Loucy (cell line): ENCODE measurements at regions not wholly inside any gene's neighbourhood (a gene's known extent, or its start where the extent isn't known, plus 50 kb on each side); places are given as distances from the start of the nearest gene placed in this dataset.

Experiments
- EZH2phosphoT487 ChIP-seq: fragments of 200-600 bp; IDR thresholded peaks from 2 replicates; pipeline ENCODE4 v1.6.1; 2018; ENCODE audit warnings: antibody characterized with exemption, mild to moderate bottlenecking, moderate library complexity, borderline replicate concordance
- TF ChIP-seq, protein P1 (sequence below): fragments of 200-600 bp; sonication (generic); conservative IDR thresholded peaks from 2 replicates; pipeline ENCODE4 v1.5.1; 2014; ENCODE audit warnings: mild to moderate bottlenecking, antibody characterized with exemption, low read length

DNA sequence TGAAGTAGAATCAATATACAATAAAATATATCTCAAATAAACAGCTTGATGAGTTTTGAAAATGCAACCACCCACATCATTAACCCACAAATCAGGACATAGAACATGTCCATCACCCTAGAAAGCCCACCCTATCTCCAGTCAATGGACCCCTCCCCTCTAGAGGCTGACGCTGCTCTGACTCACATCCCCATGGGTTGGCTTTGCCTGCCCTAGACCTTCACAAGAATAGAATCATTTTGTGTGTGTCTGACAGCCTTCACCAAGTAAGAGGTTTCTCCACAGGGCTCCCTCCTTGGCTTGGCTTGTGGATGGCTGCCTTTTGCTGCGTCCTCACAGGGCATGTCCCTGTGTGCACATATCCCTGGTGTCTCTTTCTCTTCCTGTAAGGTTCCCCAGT is 250.2 kb upstream of the RTL1 start:
- TF ChIP-seq, protein P1, sequence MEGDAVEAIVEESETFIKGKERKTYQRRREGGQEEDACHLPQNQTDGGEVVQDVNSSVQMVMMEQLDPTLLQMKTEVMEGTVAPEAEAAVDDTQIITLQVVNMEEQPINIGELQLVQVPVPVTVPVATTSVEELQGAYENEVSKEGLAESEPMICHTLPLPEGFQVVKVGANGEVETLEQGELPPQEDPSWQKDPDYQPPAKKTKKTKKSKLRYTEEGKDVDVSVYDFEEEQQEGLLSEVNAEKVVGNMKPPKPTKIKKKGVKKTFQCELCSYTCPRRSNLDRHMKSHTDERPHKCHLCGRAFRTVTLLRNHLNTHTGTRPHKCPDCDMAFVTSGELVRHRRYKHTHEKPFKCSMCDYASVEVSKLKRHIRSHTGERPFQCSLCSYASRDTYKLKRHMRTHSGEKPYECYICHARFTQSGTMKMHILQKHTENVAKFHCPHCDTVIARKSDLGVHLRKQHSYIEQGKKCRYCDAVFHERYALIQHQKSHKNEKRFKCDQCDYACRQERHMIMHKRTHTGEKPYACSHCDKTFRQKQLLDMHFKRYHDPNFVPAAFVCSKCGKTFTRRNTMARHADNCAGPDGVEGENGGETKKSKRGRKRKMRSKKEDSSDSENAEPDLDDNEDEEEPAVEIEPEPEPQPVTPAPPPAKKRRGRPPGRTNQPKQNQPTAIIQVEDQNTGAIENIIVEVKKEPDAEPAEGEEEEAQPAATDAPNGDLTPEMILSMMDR = no peak
- no peak for TF ChIP-seq EZH2phosphoT487
